NT2/D1 (cell line): ENCODE measurements at regions not wholly inside any gene's neighbourhood (a gene's known extent, or its start where the extent isn't known, plus 50 kb on each side); places are given as distances from the start of the nearest gene placed in this dataset.

Experiments
- DNase-seq: peaks from one replicate; pipeline ENCODE4 v3.0.0-alpha.2; 2011; ENCODE audit warnings: low read depth, low spot score
- H3K27me3 ChIP-seq: 2 replicates; pipeline ENCODE4 v1.6.0; 2011; ENCODE audit warnings: mild to moderate bottlenecking; ENCODE audit not compliant: insufficient read length, insufficient read depth
- H3K36me3 ChIP-seq: 2 replicates; pipeline ENCODE4 v1.6.1; 2011; ENCODE audit warnings: mild to moderate bottlenecking, low read length, mixed read lengths; ENCODE audit not compliant: insufficient read depth, insufficient read length
- H3K4me1 ChIP-seq: 2 replicates; pipeline ENCODE4 v1.5.1; 2011; ENCODE audit not compliant: insufficient read depth, insufficient read length
- H3K4me3 ChIP-seq: 2 replicates; pipeline ENCODE4 v1.5.1; 2011; ENCODE audit warnings: low read depth; ENCODE audit not compliant: insufficient read length
- H3K9ac ChIP-seq: 2 replicates; pipeline ENCODE4 v1.6.0; 2011; ENCODE audit warnings: low read depth; ENCODE audit not compliant: insufficient read length
- H3K9me3 ChIP-seq: 2 replicates; pipeline ENCODE4 v1.5.1; 2011; ENCODE audit warnings: mild to moderate bottlenecking, low read length; ENCODE audit not compliant: insufficient read depth
- SUZ12 ChIP-seq: IDR thresholded peaks from 2 replicates; pipeline ENCODE4 v1.6.1; 2011; ENCODE audit not compliant: insufficient read length, insufficient read depth; ENCODE audit errors: extremely low read depth
- YY1 ChIP-seq: IDR thresholded peaks from 2 replicates; pipeline ENCODE4 v1.6.1; 2011; ENCODE audit not compliant: insufficient read length, insufficient read depth
- ZNF274 ChIP-seq: IDR thresholded peaks from 2 replicates; pipeline ENCODE4 v1.6.1; 2011; ENCODE audit warnings: mild to moderate bottlenecking, low read depth, low read length

DNA sequence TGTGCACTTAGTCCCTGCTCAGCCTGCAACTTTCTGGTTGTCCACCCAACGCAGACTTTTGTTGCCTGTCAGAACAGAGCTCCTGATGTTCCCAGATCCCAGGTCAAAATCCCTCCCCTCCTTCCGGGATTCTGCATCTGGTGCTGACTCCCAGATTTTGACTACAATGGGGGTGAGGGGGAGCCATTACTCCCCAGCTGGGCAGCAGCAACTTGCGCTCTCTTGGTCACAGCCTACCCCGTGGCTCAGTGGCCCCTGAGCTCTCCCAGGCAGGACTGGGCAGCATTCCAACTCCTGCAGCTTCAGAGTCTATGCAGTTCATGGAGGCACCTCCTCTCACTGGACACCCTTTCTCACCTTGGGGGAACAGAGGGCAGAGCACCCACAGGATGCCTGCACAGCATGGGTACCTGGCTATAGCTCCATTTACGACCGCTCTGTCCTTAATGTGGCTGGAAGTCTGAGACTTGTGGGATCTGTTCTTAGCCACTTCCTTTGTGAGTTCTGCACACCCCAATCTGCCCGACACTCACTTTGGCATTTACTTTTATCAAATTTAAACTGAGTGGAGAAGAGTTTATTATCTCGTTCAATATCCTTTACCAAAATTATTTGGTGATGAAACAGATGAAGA lies 545.5 kb upstream of the MGMT start:
- Histone ChIP-seq H3K4me3 (no peak overlapping the region), H3K9me3 (0 out of 2 replicates have a peak, but pooled peaks cover 7% of the 10 kb centered on the region), H3K9ac (no peak overlapping the region), H3K4me1 (peaks cover 2% of the 10 kb centered on the region), H3K36me3 (no peaks in the 10 kb centered on the region), H3K27me3 (no peaks in the 10 kb centered on the region)
- no peak for TF ChIP-seq ZNF274
- TF ChIP-seq YY1, result no peak
- TF ChIP-seq SUZ12, result no peak
- no peak for DNase-seq

DNA sequence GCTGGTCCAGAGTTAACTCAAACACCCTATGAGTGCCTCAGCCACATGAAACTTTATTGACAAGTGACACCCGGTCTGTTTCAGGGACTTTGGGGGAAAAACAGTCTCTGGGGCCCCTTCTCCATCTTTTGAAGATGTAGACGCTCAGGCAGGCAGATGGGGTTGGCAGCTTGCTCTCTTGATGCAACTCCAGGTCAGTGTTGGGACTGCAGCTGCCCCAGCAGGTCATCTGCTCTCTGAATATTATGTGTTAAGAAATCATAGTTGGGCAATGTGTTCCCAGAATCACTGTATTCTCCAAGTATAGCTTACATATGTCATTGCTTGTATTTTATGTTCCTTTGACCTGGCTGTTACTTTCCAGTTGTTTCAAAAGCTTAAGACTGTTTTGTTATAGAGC lies 544.9 kb upstream of the MGMT start:
- H3K4me3 ChIP-seq, result no peak overlapping the region
- no peaks in the 10 kb centered on the region for H3K27me3 ChIP-seq
- H3K36me3 ChIP-seq, result no peaks in the 10 kb centered on the region
- DNase-seq, result no peak
- peaks cover 2% of the 10 kb centered on the region for H3K4me1 ChIP-seq
- no peak overlapping the region for H3K9ac ChIP-seq
- 0 out of 2 replicates have a peak, but pooled peaks cover 7% of the 10 kb centered on the region for H3K9me3 ChIP-seq
- TF ChIP-seq ZNF274 (no peak), YY1 (no peak), SUZ12 (no peak)

DNA sequence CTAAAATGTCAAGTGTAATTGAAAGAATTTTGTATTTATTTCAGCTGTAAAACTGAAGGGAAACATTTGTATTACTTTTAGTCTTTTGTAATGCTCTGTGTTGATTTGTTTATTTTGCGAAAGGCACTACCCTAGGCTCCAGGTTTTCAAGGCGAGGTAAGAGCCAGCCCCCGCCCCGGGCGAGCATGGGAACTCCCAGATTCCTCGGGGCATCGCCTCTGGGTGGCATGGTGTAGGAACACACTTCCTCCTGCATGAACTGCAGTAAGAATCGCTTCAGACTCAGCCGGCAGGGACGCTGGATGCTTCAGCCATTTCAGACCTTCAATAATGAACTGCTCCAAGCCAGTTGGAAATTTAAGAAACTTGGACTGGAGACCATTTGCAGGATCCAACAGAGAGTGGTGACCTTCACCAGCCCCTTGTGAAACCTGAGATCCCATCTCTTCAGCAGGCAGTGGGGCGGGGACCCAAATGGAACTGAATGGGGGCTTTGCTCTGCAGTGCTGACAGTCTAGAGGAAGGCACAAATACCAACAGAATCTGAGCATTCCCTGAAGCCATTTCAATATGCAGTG lies 544.3 kb upstream of the MGMT start:
- no peak for DNase-seq
- Histone ChIP-seq H3K9ac (no peak overlapping the region), H3K4me3 (no peak overlapping the region), H3K36me3 (no peaks in the 10 kb centered on the region), H3K4me1 (peaks cover 2% of the 10 kb centered on the region), H3K9me3 (0 out of 2 replicates have a peak, but pooled peaks cover 7% of the 10 kb centered on the region), H3K27me3 (no peaks in the 10 kb centered on the region)
- TF ChIP-seq YY1 (no peak), SUZ12 (no peak), ZNF274 (no peak)

DNA sequence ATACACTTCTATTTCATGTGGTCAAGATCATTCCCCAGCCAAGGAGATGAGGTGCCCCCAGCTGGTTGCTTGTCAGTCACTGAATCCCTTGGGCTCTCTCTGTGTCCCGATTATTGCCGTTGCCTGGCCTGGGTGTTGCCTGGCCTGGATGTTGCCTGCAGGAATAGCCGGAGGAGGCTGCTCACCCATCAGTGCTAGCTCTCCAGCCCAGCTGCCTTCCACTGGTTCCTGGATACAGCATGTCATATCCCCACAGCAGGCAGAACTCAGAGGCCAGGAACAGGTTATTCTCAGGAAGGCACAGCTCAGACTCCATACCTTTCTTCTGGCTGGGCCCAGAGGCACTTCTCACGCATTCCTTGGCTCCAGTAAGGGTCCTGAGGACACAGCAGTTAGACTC lies 542.1 kb upstream of the MGMT start:
- no peak for DNase-seq
- TF ChIP-seq ZNF274 (no peak), SUZ12 (no peak), YY1 (no peak)
- H3K4me1 ChIP-seq, result peaks cover 4% of the 10 kb centered on the region
- no peaks in the 10 kb centered on the region for H3K27me3 ChIP-seq
- H3K4me3 ChIP-seq, result no peak overlapping the region
- no peak overlapping the region for H3K9ac ChIP-seq
- no peaks in the 10 kb centered on the region for H3K9me3 ChIP-seq
- no peaks in the 10 kb centered on the region for H3K36me3 ChIP-seq

- DNase-seq, result no peak
- H3K9me3 ChIP-seq, result no peaks in the 10 kb centered on the region
- no peaks in the 10 kb centered on the region for H3K36me3 ChIP-seq
- H3K4me3 ChIP-seq, result no peak overlapping the region
- peaks cover 4% of the 10 kb centered on the region for H3K4me1 ChIP-seq
- no peak for TF ChIP-seq ZNF274
- no peak for TF ChIP-seq YY1
- no peak overlapping the region for H3K9ac ChIP-seq
- no peaks in the 10 kb centered on the region for H3K27me3 ChIP-seq
Measured at GRCh38 chr10:128926711-128927110, 540.3 kb upstream of the MGMT start.

GRCh38 chr10:128927497-128928161 lies 539.4 kb upstream of the MGMT start:
- Histone ChIP-seq H3K4me3 (no peak overlapping the region), H3K27me3 (no peaks in the 10 kb centered on the region), H3K9ac (no peak overlapping the region), H3K9me3 (no peaks in the 10 kb centered on the region), H3K36me3 (no peaks in the 10 kb centered on the region), H3K4me1 (peaks cover 4% of the 10 kb centered on the region)
- TF ChIP-seq SUZ12, result no peak
- no peak for TF ChIP-seq ZNF274
- no peak for TF ChIP-seq YY1
- no peak for DNase-seq

DNA sequence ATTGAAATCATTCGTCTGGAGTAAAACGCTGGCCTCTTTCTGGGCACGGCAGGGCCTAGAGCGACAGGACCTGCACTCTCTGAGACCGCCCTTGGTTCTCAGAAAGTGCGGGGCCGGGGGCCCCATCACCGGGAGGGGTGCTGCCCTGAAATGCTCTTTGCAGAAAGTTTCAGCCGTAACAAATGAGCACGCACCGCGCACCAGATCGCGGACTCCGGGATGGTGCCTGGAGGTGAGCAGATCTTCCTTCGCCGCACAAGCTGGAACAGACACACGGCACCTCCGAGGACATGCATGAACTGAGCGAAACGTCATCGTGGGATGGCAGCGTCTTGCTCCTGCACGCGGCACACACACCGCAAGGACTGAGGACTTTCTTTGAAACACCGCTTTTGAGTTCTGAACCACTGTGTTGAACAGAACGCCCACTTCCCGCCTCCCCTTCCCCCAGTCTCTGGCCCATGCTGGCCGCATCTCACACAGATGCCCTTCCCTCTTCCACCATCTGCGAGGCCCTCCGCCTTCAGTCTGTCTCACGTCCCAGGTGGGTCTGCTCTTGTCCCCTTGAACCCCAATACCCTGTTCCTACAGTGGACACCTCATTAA lies 538.7 kb upstream of the MGMT start:
- no peak overlapping the region for H3K4me3 ChIP-seq
- H3K9me3 ChIP-seq, result no peaks in the 10 kb centered on the region
- TF ChIP-seq ZNF274, result no peak
- TF ChIP-seq YY1, result no peak
- TF ChIP-seq SUZ12, result no peak
- H3K9ac ChIP-seq, result no peak overlapping the region
- DNase-seq, result no peak
- H3K36me3 ChIP-seq, result no peaks in the 10 kb centered on the region
- H3K27me3 ChIP-seq, result no peaks in the 10 kb centered on the region
- peaks cover 2% of the 10 kb centered on the region for H3K4me1 ChIP-seq
